Fibroblast of peridontal ligament (primary cell): ENCODE measurements at regions not wholly inside any gene's neighbourhood (a gene's known extent, or its start where the extent isn't known, plus 50 kb on each side); places are given as distances from the start of the nearest gene placed in this dataset.

ENCODE experiments used
- DNase-seq: peaks from one replicate; pipeline ENCODE4 v3.0.0-alpha.2; 2010; ENCODE audit errors: extremely low read depth

- no peak for DNase-seq
These were observed 258.7 kb upstream of the HS6ST1 start for GRCh38 chr2:128577141-128577930.

- no peak for DNase-seq
These were observed 260.0 kb upstream of the HS6ST1 start for GRCh38 chr2:128578406-128579390.

- DNase-seq, result no peak
These were observed 261.2 kb upstream of the HS6ST1 start for GRCh38 chr2:128579825-128580224.

GRCh38 chr2:128580988-128581848, 262.6 kb upstream of the HS6ST1 start:
- DNase-seq, result no peak

GRCh38 chr2:128581849-128582244, 263.2 kb upstream of the HS6ST1 start:
- no peak for DNase-seq

GRCh38 chr2:128584296-128584890, 265.7 kb upstream of the HS6ST1 start:
- peak; percentile 93 for DNase-seq

GRCh38 chr2:128585706-128586105, 267.0 kb upstream of the HS6ST1 start:
- DNase-seq, result peak; percentile 70

- DNase-seq, result no peak
These were observed 271.0 kb upstream of the HS6ST1 start for GRCh38 chr2:128589681-128590080.

- DNase-seq, result no peak
These were observed 271.8 kb upstream of the HS6ST1 start for GRCh38 chr2:128590309-128591021.

- DNase-seq, result no peak
These were observed 272.6 kb upstream of the HS6ST1 start for GRCh38 chr2:128591022-128591860.

GRCh38 chr2:128591861-128592822, 273.5 kb upstream of the HS6ST1 start:
- no peak for DNase-seq

- no peak for DNase-seq
These were observed 274.8 kb upstream of the HS6ST1 start for GRCh38 chr2:128593518-128593878.

- no peak for DNase-seq
These were observed 275.4 kb upstream of the HS6ST1 start for GRCh38 chr2:128593879-128594650.

GRCh38 chr2:128594651-128594910, 275.9 kb upstream of the HS6ST1 start:
- DNase-seq, result no peak

- no peak for DNase-seq
These were observed 276.4 kb upstream of the HS6ST1 start for GRCh38 chr2:128594953-128595677.

- no peak for DNase-seq
These were observed 277.2 kb upstream of the HS6ST1 start for GRCh38 chr2:128595763-128596395.
